GM18873 (cell line): ENCODE measurements at regions not wholly inside any gene's neighbourhood (a gene's known extent, or its start where the extent isn't known, plus 50 kb on each side); places are given as distances from the start of the nearest gene placed in this dataset.

Experiments used
- ATAC-seq: cut with Tn5 transposase; IDR thresholded peaks from one replicate; pipeline ENCODE4 v1.9.1; 2021; ENCODE audit warnings: mild to moderate bottlenecking, moderate library complexity, moderate number of reproducible peaks; ENCODE audit not compliant: unreplicated experiment, low FRiP score

DNA sequence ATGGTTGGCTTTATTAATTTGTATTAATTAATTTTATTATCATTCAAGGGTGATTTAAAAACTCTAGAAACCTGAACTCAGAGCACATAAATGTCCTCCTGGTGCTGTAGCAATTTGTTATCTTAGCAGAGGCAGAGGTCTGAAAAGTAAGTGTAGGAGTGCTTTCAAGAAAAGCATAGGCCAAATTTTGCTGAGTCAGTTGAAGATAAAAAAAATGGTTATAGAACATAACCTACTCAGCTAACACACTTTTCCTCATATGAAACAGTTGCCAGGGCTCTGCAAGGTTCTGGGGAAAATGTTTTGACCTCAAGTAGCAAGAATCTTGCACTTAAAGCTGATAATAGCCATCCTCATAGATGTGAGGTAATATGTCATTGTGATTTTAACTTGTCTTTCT, 53.5 kb upstream of the CHODL start:
- no peak for ATAC-seq

DNA sequence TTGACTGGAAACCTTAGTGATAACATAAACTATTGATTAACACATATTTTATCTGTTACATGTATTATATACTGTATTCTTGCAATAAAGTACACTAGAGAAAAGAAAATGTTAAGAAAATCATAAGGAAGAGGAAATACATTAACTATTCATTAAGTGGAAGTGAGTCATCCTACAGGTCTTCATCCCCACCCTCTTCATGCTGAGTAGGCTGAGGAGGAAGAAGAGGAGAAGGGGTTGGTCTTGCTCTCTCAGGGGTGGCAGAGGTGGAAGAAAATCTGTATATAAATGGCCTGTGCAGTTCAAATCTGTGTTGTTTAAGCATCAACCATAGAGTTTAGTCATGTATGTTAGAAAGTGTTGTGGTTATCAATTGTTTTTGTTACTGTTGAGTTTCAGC, 66.1 kb upstream of the CHODL start:
- no peak for ATAC-seq

DNA sequence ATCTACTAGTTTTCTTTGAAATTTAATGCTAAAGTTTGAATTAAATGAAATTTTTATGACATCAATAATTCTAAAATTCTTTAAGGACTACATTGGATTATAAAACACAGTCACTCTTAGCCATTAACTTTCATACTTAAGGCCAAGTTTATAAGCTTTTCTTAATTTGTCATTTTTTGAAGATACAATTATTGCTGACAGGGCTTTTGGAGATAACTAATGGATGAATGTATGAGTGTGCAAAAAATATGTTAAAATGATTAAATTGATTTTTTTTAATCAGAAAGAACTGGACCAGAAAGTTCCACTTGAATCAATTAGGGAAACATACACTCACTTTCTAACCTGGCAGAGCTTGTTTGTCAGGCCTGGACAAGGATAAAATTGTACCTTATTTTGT, 70.3 kb upstream of the CHODL start:
- no peak for ATAC-seq

DNA sequence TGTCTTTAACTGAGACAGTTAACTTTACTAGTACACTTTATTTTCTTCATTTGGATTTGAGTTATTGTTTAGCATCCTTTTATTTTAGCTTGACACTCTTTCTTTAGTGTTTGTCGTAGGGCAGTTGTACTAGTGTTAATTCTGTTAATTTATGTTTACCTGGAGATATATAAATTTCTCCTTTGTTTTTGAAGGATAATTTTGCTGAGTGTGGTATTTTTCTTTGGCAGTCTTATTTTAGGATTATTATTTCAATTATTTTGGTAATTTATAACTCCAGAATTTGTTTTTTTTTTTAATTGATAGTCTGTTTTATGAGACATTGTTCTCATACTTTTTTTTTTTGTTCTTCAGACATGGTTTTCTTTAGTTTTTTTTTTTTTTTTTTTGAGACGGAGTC, 73.8 kb upstream of the CHODL start:
- ATAC-seq, result no peak

DNA sequence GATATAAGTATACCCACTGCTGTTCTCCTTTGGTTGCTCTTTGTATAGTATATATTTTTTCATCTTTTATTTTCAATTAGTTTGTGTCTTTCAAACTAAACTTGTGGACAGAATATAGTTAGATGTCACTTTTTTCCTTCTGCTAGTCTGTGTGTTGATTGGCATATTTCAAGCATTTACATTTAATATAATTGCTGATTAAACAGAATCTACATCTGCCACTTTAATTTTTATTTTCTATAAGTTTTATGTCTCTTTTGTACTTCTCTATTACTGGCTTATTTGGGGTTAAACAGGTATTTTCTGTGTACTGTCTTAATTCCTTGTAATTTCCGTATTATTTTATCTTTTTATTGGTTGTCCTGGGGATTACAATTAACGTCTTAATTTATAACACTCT, 74.4 kb upstream of the CHODL start:
- no peak for ATAC-seq

DNA sequence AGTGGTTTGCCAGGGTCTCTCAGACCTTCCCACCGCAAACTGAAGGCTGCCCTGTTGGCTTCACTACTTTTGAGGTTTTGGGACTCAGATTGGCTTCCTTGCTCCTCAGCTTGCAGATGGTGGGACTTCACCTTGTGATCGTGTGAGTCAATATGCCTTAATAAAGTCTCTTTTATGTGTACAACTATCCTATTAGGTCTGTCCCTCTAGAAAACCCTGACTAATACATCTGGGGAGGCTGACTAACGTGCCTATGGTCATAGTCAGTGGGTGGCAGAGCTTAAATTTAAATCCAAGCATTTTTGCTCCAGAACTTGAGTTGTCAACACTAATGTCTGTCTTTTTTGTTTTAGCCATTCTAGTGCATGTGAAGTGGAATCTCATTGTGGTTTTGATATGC, 76.5 kb upstream of the CHODL start:
- no peak for ATAC-seq

DNA sequence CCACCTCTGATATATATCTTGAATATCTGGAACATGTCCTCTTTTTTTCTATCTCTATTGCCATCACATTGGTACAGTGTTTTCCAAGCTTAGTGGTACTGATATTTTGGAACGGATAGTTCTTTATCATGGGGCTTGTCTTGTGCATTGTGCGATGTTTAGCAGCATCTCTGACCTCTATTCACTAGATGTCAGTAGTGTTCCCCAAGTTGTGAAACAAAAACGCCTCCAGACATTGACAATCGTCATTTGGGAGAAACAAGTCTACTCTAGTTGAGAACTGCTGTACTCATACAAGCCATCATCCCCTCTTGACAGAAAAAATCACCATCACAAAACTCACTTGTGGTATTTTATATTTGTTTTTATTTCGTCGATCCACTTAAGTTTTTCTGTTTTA, 79.7 kb upstream of the CHODL start:
- no peak for ATAC-seq

DNA sequence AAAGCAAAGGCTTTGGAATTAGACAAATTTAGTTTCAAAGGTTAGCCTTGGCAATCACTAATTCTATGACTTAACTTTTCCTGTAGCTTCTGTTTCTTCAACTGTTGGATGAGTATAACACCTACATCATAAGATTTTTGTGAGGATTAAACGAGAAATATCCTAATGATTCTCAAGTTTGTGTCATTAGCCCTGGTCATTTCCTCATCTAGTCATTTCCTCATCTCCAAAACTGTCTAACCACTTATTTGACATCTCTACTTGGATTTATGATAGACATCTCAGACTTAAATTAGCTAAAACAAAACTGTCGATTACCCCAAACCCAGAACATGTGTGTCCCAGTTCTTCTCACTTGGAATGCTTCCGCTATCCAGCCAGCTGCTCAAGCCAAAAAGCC, 80.2 kb upstream of the CHODL start:
- ATAC-seq, result no peak

DNA sequence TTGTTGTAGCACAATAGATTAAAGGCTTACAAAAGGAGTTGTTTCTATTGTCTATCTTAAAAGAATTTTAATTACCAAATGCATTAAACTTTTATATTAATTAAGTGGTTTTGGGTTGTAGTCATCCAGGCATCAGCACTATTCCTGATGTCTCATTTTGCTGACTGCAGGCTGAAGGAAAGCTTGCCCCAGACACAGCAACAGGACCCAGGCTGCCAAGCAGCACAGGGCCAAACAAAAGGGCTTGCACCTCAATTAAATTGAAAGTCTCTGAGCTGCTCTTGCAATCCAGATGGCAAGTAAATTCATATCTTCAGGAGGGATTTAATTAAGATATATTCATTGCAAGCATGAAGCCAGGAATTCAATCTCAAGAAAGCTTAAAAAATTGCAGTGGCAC, 80.7 kb upstream of the CHODL start:
- ATAC-seq, result no peak

DNA sequence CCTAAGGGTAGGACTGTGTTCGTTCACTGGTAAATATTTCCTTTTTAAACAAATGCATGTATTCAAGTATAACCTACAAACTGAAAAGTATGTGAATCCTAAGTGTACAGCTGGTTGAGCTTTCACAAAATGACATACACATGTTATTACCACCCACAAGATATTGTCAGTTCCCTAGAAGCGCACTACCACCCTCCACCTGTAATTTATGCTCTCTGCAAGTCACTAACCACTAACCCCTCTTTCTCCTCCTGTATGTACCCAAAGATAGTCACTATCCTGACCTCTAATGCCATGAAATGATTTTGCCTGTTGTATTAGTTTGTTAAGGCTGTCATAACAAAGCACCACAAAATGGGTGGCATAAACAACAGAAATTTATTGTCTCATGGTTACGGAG, 82.8 kb upstream of the CHODL start:
- ATAC-seq, result no peak

DNA sequence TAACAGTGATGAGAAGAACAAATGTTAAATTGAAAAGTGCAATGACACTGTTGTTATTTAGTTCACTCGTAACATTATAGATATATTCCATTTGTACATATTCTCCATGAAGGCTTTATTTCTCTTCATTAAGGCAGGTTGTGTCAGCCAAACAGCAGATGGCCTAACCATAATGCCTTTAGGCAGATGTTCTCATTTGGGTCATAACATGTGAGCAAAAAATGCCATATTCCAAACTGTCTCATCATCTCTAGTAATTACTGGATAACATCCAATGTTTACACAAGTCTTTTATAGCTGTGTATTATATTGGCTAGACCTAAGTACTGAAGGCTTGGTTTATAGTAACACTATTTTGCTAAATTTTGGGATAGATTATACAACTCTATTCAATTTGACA, 87.2 kb upstream of the CHODL start:
- no peak for ATAC-seq

DNA sequence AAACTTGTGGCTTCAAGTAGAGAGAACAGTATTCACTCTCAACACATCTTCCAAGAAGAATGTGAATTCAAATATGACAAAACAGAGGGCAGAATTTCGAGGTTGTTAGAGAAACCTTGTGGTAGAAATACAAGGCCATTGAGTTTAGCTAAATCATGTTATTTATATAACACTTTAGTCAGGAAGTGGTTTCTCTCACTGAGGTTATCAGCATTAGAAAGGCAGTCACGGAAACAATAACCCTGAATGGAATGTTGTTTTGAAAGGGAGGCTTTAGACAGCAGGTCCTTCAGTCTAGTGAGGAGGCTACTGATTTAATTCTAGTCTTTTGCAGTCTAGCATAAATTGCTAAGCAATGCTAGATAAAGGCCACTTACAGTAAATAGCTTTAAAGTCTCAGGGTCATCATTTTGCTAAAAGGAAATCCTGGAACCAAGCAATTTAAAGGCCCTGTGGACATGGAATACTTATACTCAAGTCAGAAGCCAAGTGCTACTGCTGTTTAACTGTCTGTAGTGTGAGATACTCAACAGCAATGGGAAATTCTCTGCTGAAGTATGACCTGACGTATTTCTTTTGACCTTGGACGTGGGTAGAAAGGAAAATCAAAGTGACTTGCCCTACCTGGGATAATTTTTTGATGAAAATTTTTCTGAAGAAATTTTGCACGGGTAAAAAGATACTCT, 89.0 kb upstream of the CHODL start:
- no peak for ATAC-seq

DNA sequence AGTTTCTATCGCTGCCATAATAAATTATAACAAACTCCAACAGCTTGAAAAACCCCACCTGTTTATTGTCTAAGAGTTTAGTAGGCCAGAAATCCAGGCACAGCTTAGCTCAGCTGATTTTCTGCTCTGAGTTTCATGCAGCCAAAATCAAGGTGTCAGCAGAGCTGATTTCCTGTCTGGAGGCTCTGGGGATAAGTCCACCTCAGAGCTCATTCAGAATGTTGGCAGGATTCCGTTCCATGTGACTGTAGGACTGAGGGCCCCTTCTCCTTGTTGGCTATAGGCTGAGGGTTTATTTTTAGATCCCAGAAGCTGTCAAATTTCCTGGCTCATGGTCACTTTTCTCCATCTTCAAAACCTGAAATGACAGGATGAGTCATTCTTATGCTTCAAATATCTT, 91.6 kb upstream of the CHODL start:
- no peak for ATAC-seq

DNA sequence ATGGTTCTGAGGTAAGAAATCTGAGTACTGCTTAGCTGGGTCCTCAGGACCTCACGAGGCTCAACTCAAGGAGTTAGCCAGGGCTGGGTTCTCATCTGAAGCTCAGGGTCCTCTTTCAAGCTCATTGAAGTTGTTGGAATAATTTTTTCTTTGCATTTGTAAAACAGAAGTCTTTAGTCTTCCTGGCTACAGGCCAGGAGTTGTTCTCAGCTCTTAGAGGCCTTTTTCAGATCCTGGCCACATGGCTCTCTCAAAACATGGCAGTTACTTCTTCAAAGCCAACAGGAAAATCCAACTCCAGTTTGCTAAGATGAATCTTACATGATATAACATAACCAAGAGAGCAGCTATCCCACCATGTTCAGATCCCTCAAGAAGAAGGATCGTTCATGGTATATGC, 92.3 kb upstream of the CHODL start:
- no peak for ATAC-seq

DNA sequence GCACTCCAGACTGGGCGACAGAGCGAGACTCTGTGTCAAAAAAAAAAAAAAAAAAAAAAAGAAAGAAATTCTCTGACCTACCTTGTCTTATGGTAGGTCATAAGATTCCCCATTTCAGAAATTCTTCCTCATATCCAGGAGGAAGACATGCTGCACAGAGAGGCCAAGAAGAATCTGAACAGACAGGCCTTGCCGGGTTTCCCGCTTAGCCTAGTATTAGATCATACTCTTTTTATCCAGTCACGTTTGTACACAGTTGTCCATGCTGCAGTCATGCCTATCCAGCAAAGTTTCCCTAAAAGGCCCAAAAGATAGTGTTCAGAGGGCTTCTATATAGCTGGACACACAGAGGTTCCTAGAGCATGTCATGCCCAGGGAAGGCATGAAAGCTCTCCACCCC, 93.6 kb upstream of the CHODL start:
- ATAC-seq, result no peak

DNA sequence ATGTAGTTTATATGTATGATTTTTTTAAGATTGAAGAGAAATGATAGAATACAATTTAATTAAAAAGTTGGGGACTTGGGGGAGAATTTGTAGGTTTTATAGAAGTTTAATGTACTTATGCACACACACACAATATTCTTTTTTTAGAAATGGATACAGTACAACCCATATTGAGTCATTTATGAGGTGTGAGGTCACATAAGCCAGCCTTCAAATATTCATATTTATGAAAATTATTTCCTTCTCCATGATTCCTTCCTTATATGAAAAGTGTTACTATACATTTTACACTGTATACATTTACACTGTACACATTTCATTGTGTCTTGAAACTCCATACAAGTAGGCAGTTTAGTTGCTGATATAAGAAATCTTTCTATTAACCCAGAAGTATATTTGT, 96.2 kb upstream of the CHODL start:
- no peak for ATAC-seq

DNA sequence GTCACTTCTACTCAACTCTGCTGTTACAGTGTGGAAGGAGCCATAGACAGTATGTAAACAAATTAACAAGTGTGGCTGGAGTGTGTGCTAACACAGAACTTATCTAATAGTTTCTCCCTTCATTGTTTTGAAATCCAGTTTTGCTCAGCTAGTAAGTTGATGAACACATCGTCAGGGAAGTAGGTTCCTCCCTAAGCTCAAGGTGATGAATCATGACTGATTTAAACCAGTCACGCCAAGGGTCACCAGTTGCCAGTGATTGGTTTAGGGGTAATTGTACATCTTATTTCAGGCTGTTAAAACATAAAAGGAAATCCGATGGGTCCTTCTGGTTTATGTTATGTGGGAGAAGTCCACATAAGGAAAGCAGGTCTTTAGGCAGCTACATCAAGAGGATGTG, 97.0 kb upstream of the CHODL start:
- no peak for ATAC-seq

DNA sequence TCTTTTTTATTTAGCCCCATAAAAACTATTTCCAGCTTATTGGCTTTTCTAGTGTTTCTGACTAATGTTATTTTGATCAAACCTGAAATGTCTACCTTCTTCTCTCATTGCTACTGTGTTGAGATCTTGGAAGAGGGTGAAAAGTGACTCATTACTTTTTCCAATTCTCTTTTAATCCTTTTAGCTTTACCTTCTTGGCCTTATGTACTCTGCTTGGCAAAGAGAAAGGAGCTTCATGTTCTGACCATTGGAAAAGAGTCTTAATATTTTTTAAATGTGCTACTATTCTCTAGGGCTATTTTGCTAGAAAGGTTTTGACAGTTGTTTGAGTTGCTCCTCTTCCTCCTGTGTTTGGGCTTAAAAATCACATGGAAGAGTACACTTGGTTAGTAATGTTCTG, 97.8 kb upstream of the CHODL start:
- no peak for ATAC-seq

DNA sequence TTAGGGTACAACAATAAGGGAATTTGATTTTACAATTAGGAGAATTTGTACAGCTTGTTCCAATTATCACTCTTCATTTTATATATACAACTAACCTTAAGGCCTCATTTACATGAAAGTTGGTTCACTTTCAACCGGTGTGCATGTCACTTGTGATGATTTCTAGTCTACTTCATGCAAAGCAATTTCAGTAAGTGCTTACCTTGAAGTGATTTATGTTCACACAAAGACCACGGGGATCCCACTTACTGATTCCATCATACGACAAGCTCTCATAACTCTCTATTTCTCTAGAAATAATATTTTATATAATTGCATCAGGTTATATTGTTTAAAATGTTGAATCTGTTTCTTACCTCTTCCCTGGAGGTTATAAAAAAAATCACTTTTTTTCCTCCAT, 100.3 kb upstream of the CHODL start:
- no peak for ATAC-seq

DNA sequence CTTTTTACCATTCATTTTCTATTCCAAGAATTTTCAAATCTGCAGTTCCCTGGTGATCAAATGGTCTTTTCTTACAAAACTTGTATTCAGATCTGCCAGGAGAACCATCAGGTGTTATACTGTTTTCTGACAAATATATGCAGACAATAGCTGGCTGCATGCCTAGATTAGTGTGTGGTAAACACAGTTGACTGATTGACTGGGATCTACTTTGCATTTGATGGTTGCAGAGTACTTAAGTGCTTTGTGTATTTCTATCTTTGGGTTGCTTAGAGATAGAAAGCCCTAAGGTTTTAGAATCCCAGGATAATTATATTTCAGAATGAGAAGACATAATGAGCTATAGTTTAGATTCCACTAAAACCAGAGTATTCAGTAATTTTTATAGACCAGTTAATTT, 102.0 kb upstream of the CHODL start:
- no peak for ATAC-seq

DNA sequence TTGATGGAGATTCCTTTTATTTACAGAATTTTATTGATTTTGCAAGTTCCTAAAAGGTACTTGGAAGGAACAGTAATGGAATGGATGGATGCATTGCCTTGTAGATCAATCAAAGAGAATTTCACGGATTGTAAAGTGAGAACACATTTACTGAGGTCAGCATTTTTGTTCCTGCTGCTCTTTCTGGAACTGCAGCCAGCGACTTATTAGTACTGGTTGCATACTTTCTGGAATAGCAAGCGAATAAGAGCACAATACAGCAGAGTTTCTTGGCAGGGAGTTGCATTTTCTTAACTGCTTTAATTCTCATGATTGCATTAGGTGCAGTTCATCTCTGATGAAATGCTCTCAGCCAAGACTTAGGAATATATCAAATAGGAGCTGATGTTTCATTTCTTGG, 106.1 kb upstream of the CHODL start:
- no peak for ATAC-seq

DNA sequence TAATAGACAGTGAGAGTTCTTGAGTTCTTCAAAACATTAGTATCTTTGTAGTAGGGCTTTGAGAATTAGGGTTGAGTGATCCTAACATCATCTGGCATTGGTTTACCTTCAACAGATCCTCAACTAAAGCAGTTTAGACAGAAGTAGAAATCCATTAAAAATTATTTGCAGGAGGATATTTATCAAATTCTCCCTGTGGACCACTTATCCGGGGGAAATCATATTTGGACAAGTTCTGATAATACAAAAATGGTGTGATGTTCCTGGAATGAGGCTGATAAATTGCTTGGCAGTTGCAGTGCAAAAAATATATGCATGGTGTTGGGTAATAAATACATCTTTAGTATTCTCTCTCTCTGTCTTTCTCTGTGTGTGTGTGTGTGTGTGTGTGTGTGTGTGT, 115.1 kb upstream of the CHODL start:
- no peak for ATAC-seq

DNA sequence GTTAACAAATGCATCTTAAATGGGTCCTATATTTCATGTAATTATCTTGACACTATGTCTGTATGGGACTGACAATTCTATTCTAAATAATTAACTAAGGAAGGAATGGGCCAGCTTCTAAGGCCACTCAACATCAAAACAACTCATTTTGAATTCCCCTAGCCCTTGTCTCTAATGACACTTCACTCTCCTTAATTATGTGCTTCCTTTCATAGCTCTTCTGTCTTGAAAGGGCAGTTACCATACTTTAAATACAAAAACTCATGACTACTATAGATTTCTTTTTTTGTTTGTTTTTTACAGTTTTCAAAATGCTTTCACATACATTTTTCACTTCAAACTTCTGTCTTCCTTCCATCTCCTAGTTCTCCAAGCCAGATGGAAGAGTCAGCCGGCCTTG, 126.1 kb upstream of the CHODL start:
- no peak for ATAC-seq
